ENCODE measurements at regions not wholly inside any gene's neighbourhood (a gene's known extent, or its start where the extent isn't known, plus 50 kb on each side); places are given as distances from the start of the nearest gene placed in this dataset.
"Not testable (repeated sequence)": the region's sequence is repeated elsewhere in the genome, so short reads cannot be mapped to it uniquely, and the experiment has no call there.

DNA sequence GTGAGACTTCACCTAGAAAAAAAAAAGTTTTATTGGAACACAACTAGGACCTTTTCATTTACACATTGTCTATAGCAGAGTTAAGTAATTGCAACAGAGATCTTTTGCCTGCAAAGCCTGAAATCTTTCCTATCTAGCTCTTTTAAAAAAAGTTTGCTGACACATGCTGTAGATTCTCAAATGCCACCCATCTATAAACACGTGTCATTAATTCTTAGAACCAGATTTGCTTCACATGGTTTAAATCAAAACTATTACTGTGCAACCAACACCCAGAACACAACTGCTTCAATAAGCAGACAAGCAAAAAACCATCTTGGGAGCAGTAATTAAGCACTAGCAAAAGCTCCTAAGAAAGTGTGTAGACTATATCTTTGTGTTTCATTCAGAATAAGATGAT lies 55.0 kb downstream of the OXSM start:
- DNase-seq, result no peak

DNA sequence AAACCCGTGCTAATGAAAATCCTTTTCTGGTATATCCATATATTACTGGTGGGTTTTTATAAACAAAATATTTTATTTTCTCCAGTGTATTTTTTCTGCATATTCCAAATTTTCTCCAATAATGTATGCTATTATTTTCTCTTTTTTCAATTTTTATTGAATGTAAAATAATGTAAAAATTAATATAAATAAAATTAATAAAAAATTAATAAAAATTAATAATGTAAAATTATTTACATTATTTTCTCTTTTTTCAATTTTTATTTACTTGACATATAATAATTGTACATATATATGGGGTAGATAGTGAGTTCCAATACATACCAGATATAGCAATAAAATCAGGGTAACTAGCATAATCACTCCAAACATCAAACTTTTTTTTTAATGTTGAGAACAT lies 56.4 kb downstream of the OXSM start:
- no peak for DNase-seq

DNA sequence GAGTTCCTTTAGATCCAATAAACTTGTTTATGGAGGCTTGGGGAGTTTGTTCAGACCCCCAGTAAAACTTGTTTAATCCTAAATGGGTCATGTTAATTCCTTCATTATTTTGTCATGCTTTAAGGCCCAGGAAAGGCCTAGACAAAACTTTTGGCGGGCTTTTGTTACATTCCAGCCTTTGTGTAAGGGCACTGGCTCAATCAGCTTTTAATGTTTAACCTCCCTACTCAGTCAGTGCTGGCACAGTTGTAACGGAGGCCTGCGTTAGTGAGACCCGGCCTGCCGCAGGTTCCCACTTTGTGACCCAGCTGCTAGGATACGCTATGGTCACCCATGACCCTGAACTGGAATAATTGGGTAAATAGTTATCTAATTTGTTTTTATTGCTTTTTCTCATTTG lies 59.2 kb downstream of the OXSM start:
- no peak for DNase-seq

DNA sequence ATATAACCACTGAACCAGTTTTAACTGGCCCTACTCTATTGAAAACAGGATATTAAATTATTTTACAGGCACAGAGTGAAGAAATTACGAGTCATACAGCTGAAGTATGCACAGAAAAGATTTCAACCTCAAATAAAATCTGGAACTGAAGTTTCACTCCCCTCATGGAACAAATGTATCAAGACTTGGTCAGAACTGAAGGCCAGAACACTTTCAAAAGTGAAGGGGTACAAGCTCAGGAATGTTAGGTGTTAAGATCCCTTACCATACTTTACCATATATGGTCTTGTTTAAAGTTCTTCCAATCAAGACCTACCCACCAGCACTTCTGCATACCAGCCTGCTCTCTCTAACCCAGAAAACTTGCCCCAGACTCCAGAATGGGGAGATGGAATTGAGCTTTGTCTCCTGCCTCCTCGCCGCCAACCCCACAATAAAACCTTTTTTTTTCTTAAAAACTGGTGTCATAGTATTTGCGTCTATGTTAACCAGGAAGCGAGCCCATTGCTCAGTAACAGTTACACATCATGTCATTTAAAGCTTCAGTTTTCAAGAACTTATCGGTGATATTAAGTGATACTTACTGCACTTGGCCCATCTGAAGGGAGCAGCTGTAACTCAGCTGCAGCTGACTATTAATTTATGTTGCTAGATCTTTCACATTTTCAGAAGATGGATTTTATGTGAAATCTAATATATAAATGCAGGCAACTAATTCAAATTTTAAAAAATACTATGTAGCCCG lies 59.9 kb downstream of the OXSM start:
- no peak for DNase-seq

DNA sequence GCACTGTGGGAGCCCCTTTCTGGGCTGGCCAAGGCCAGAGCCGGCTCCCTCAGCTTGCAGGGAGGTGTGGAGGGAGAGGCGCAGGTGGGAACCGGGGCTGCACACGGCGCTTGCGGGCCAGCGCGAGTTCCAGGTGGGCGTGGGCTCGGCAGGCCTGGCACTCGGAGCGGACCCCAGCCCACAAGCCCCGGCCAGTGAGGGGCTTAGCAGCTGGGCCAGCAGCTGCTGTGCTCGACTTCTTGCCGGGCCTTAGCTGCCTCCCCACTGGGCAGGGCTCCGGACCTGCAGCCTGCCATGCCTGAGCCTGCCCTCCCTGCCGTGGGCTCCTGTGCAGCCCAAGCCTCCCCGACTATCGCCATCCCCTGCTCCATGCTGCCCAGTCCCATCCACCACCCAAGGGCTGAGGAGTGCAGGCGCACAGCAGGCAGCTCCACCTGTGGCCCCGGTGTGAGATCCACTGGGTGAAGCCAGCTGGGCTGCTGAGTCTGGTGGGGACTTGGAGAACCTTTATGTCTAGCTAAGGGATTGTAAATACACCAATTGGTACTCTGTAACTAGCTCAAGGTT lies 61.9 kb downstream of the OXSM start:
- not testable (repeated sequence) for DNase-seq

DNA sequence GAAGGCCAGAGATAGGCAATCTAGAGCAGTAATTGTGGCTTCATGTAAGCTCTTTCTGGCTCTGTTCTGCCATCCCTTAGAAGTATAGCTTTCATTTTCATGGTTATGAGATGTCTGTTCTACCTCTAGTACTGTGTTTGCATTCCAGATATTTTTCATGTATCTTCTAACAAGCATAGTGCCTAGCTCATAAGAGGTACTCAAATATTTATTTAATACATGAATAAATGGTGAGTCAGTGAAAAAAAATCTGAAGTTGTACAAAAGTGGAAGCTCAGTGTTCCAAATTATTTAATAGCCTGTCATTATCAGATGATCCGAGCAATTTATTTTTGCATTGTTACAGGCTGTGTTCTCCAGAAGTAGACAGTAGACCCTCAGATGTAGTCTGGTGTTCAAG lies 64.3 kb downstream of the OXSM start:
- DNase-seq, result no peak

DNA sequence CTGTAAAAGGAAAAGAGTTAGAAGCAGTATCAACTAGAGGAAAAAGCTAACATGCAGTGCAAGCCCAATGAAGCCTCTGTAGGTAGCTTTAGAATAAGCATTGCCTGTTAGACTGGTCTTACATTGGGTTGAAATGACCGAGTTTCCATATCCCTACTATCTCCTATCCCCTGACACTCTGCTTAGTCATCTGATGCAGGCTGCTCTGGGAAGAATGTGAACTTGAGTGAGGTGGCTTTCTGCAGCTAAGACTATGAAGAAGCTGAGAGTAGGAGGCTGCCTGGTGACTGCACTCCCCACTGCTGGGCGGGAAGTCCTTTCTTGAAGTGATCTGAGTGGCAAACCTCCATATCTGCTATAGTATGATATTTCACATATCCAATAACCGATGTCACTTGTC lies 64.7 kb downstream of the OXSM start:
- DNase-seq, result no peak

DNA sequence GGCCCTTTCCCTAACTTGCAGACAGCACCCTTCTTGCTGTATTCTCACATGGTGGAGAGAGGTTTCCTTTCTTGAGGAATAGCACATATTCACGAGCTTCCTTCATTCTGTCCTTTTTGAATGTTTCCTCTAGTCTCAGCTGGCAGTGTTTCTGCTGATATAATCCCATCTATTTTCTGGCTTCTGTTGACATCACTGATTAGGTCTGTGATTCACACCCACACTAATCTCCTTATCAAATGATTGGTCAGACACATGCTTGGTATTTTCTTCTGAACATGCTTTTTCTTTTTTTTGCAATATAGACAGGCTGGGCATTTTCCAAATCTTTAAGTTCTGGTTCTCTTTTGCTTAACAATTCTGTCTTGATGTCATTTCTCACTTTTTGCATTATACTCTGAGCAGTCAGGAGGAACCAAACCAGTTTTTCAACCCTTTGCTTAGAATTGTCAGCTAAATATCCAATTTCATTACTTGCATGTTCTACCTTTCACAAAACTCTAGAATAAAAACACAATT lies 65.4 kb downstream of the OXSM start:
- no peak for DNase-seq

DNA sequence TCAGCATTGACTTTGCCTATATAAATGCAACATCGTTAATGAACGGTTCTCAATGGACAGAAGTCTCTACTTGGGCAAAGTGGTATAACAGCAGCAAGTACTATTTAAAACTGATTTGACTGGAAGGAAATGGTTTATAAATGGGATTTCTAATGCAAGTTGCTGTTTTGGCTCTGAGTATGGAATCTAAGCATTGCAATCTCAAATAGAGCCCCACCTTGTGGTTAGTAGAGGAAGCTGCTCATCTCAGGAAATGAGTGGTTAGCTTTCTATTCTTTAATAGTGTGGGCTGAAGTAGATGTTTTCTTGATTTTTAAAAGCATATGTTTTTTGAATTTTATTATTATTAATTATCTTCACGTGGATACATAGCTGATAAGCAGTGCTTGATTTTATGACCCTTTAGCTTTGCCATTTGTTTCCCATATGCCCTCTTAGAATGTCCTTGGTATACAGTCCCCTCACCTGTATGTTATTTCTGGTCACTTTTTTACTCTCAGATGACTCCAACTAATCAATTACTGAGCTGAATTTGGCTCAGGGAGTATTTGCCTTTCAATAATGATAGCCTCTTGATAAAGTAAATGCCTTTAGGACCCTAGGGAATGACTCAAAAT lies 67.1 kb downstream of the OXSM start:
- no peak for DNase-seq

DNA sequence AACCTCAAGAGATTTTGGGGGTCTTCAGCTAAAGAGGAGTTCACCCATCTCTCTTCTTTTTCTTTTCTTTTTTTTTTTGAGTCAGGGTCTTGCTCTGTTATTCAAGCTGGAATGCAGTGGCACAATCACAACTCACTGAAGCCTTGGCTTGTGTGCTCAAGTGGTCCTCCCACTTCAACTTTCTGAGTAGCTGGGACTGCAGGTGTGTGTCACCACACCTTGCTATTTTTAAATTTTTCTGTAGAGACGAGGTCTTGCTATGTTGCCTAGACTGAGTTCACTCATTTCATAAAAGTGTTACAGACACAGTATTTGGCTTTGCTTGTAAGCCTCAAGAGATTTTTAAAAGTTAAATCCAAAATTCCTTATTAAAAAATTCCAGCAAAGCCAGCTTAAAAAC lies 71.7 kb downstream of the OXSM start:
- DNase-seq, result no peak

DNA sequence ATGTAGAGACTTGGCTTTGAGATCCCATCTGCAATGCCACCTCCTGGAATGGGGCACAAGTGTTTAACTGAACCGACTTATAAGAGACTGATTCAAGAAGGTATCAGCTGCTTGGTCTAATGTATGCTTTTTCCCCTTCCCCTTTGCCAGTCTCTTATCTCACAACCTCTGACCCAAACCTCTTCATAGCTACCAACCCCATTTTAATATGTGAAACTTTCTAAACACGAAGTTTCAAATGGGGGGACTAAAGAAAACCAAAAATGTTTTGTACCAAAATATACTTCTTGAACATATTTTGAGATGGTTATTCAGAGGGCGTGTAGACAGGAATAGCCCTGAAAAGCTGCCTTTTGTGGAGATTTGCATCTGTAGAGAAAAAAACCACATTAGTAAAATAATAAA lies 73.1 kb downstream of the OXSM start:
- DNase-seq, result no peak

DNA sequence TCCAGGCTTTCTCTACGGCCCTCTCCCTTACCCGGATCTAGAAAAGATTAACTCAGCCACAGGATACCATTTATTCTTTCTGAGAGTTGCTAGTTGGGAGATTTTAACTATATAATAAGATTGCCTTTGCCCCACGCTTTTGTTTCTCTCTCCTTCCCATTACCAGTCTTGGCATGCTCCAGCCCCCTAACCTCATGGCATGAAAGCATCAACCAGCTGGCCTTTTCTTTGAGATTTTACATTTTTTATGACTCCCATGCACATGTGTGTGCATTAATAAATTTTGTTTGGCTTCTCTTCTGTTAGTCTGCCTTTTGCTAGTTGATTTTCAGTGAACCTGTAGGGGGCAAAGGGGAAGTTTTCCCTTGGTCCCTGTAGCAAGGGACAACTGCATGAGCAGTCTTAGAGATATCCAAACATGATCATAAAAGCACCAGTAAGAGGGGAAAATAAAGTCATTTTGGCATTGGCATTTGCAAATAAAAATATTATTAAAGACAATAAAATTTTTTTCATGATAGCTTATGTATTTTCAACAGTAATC lies 73.6 kb downstream of the OXSM start:
- no peak for DNase-seq

DNA sequence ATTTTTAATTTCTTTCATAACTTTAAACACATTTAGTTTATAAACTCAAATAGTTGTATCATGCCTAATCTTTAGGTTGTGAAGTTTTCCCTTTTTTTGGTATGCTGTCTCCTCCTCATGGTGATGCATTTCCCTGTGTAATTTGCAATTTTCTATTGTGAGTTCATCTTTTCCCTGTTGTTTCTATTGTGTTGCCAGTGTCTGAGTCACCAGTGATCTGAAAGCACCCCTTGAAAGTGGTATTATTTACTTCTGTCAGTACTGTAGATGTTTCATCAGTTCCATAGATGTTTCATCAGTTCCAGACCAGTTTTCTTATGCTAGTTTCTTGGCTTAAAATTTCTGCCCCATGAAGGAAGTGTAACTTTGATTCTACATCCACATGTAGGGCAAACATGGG lies 80.6 kb downstream of the OXSM start:
- no peak for DNase-seq

DNA sequence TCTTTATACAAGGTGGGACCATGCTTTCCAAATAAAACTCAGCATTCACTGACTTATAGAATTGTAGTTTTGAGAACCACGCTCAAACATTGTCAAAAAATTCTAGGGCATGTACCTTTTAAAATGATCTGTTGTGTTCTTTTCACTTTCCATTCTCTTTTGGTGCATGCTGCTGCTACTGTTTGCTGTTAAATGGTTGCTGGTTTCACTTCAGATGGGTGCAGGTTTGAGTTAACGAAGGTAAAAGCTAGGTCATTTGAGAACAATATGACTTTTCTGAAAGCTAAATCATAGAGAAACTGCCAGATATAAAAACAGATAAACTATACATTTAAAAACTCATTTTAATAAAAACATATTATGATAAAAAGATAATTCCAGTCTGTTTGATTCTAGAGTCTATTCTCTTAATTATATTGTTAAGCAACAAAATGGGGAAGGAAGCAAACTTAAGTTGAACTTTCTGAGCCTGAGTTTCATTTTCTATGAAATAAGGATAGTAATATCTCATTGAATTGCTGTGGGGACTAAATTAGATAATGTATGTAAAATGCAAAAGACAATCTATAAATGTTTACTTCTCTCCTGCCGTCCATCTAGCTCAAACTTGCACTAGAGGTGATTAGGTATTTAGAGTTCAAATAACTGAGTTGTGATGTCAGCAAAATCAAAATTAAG lies 82.4 kb downstream of the OXSM start:
- DNase-seq, result no peak

DNA sequence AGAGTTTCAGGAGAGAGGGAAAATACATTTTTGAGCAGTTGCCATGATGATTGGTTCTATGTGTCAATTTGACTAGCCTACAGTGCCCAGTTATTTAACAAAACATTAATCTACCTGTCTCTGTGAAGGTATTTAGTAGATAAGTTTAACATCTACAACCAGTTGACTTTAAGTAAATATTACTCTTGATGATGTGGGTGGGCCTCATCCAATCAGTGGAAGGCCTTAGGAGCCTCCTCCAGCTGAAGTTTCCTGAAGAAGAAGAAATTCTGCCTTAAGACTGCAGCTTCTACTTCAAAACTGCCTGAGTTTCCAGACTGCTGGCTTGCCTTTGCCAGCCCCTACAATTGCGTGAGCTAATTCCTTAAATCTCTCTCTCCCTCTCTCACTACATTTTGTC lies 93.6 kb downstream of the OXSM start:
- no peak for DNase-seq

DNA sequence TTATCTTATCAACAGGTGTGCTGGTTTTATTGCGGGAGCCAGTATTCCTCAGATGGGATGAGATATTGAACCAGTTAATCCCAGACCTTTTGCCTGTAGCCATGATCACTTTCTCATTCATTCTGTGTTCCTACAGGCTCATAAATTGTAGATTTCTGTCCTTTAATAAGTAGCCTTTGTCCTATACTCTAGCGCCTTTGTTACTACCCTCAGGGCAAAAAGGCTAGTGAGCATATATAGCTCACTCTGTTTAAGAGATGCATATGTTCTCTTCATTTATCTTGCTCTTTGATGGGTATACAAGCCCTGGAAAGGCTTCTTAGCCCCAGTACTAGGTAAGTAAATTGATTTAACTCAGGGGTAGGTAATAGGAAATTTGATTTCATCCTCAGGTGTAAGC lies 95.1 kb downstream of the OXSM start:
- no peak for DNase-seq

DNA sequence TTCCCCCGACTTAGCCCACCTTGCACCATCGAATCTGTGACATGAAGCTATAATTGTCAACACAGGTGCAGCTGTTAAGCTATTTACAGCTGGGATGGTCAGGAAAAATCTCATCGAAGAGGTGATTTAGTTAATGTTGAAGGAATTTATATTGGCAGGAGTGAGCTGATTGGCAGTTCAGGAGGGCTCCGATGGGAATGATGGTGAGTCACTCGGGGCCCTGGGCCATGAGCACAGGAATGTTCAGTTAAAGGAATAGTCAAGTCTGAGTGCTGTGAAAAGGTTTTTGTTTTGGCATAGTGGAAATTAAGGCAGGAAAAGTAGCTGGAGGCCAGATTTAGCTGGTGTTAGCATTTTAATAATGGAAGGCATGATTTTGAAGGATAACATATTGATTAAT lies 95.7 kb downstream of the OXSM start:
- no peak for DNase-seq

DNA sequence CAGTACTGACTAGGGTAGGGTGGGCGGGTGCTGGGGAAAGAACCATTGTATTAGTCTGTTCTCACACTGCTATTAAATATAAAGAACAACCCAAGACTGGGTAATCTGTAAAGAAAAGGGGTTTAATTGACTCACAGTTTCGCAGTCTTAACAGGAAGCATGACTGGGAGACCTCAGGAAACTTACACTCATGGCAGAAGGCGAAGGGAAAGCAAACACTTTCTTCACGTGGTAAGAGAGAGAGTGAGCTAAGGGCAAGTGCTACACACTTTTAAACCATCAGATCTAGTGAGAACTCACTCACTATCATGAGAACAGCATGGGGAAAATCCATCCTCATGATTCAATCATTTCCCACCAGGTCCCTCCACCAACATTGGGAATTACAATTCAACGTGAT lies 98.0 kb downstream of the OXSM start:
- DNase-seq, result no peak

DNA sequence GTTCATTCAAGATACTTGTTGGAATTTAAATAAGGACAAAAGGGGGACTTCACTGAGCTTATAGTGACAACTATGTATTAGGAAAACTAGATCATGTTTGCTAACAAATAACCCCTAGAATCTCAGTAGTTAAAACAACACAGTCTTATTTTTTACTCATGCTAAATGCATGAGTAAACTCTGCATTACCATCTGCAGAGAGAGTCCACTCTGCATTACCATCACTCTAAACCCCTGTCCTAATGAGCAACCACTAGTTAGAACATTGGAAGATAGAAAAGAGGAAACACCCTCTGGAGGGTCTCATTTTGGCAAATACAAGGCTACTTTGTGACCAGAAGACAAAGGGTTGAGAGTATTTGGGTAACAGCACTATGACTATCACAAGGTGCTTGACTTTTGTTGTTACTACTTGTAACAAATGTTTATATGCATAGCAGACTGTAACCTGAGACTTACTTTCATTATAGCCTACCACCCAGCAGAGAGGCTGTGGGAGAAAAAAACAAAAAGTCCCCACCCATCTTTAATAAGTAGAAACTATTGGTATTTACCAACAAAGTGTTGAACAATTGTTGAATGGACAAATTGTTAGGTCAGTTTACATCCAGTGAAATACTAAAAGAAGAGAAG lies 99.1 kb downstream of the OXSM start:
- no peak for DNase-seq

DNA sequence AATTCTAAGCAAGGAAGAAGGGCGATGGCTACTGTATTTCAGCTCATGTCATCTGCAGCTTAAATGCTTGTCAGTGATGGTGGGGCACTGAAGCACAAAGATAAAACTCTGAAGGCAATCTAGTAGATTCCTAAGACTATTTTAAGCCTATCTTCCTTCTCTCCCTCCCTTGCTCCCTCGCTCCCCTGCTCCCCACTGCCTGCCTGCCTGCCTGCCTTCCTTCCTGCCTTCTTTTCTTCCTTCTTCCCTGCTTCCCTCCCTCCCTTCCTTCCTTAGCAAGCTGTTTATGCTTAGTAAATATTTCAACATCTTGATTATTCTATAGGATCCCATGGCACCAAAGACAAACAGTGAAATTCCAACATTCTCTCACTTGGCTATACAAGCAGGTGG lies 99.6 kb downstream of the OXSM start:
- DNase-seq, result no peak

DNA sequence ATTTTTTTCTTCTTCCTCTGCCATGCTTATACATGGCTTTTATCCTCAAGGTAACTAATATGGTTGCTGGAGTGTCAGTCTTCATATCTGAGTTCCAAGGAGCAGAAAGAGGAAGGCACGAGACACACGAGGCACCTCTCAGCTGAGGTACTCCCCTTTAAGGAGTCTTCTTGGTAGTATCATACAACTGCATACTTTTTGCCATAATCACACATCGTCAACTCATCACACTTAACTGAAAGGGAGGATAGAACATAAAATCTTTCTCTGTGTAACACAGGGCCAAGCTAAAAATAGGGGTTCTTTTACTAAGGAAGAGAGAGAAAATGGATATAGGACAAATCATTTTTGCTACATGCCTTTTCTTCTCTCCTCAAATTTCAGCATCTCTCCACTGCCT lies 104.2 kb downstream of the OXSM start:
- DNase-seq, result no peak

DNA sequence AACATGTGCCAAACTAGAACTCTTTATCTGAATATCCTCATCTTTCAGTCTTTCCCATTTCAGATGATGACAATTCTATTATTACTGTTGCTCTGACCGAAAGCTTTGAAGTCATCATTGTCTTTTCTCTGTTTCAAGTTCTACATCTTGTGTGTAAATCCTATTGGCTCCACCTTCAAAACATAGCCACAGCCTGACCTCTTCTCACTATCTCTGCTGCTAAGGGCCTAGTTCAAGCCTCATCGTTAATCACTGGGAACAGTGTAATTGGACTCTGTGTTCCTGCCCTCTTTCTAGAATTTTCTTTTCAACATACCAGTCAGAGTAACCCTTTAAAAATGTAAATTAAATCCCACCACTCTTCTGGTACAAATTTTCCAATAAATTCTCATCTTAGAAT lies 105.1 kb downstream of the OXSM start:
- no peak for DNase-seq

DNA sequence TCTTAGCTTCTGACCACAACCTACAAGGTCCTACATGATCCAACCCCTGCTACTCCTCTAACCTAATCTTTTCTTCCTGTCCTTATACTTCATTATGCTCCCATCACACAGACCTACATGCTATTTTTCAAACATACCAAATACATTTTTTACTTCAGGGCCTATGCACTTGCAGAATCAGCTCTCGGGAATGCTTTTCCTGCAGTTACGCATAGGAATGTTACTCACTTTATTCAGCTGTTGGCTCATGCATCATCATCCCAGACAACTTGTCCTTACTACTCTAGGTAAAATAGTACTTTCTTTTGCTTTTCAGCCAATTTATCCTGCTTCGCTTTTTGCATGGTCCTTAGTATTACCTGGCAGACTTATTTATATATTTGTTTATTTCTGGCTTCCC lies 105.6 kb downstream of the OXSM start:
- DNase-seq, result no peak
